GM12892 (cell line): ENCODE measurements at regions not wholly inside any gene's neighbourhood (a gene's known extent, or its start where the extent isn't known, plus 50 kb on each side); places are given as distances from the start of the nearest gene placed in this dataset.

Experiments
- DNase-seq: peaks from one replicate; pipeline ENCODE4 v3.0.0; 2011; ENCODE audit not compliant: insufficient read length
- FAIRE-seq: peaks from 2 replicates; lab custom pipeline; 2011; peaks lifted over from hg19 to GRCh38; lab: Jason Lieb, UNC
- POLR2A ChIP-seq: IDR thresholded peaks from 2 replicates; pipeline ENCODE4 v1.6.1; 2011; ENCODE audit warnings: low read depth, low read length, control low read depth
- POLR2AphosphoS5 ChIP-seq: IDR thresholded peaks from 2 replicates; pipeline ENCODE4 v1.6.1; 2011; ENCODE audit warnings: low read depth, low read length, control low read depth
- TAF1 ChIP-seq: IDR thresholded peaks from 2 replicates; pipeline ENCODE4 v1.6.1; 2011; ENCODE audit warnings: low read depth, mild to moderate bottlenecking, control low read depth, low read length, borderline replicate concordance

- DNase-seq (no peak), FAIRE-seq (no peak)
- TF ChIP-seq TAF1 (no peak), POLR2A (no peak), POLR2AphosphoS5 (no peak)
Measured at GRCh38 chr20:39100691-39101090, 138.5 kb downstream of the DHX35 start.

GRCh38 chr20:39097889-39098288 lies 135.7 kb downstream of the DHX35 start:
- TF ChIP-seq TAF1 (no peak), POLR2A (no peak), POLR2AphosphoS5 (no peak)
- FAIRE-seq = no peak

GRCh38 chr20:39095870-39096269 lies 133.7 kb downstream of the DHX35 start:
- TF ChIP-seq TAF1 (no peak), POLR2AphosphoS5 (no peak), POLR2A (no peak)
- no peak for FAIRE-seq
- DNase-seq = no peak

More at GRCh38 chr20:39097889-39098288, 135.7 kb downstream of the DHX35 start:
- DNase-seq = no peak

DNA sequence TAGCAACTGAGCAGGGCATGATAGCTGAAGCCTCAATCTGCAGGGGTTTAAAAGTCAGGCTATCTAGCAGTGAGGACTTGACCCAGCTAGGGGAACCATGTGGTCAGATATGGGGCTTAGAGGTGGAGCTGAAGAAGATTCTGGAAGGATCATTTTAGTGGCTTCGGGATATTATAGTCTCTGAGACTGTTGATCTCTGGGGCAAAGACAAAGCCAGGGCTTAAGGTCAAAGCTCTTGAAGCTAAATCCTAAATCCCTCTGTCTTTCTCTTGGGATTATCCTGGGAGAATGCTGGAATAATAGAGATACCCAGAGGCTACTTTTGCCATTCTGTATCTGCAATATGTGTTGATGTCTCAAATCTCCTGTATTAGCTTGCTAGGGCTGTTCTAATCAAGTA lies 132.2 kb downstream of the DHX35 start:
- DNase-seq = no peak
- no peak for FAIRE-seq
- TF ChIP-seq POLR2AphosphoS5 (no peak), POLR2A (no peak), TAF1 (no peak)

GRCh38 chr20:39092733-39093410 lies 130.7 kb downstream of the DHX35 start:
- no peak for DNase-seq
- no peak for FAIRE-seq
- TF ChIP-seq POLR2A (no peak), POLR2AphosphoS5 (no peak), TAF1 (no peak)

GRCh38 chr20:39090906-39091305 lies 128.8 kb downstream of the DHX35 start:
- DNase-seq = no peak
- FAIRE-seq = no peak
- TF ChIP-seq POLR2A (no peak), TAF1 (no peak), POLR2AphosphoS5 (no peak)

DNA sequence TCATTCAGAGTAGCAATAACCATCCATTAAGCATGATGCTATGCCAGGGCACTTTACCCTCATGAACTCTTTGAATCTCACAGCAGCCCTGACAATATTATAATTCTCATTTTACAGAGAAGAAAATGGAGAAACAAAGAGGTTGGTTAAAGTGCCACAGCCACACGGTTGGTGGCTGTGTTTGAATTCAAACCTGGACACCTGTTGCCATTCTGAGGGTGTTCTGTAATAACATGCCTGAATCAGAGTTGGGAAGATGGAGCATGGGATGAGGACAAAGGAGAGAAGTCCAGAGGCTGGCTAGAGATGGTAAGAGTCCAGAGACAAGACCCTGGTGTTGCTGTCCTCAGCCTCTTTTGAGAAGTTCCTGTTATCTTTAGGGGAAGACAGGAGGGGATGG lies 127.7 kb downstream of the DHX35 start:
- no peak for TF ChIP-seq POLR2AphosphoS5
- no peak for TF ChIP-seq POLR2A
- TF ChIP-seq TAF1 = no peak
- DNase-seq (no peak), FAIRE-seq (no peak)
